ENCODE measurements at regions not wholly inside any gene's neighbourhood (a gene's known extent, or its start where the extent isn't known, plus 50 kb on each side); places are given as distances from the start of the nearest gene placed in this dataset.

DNA sequence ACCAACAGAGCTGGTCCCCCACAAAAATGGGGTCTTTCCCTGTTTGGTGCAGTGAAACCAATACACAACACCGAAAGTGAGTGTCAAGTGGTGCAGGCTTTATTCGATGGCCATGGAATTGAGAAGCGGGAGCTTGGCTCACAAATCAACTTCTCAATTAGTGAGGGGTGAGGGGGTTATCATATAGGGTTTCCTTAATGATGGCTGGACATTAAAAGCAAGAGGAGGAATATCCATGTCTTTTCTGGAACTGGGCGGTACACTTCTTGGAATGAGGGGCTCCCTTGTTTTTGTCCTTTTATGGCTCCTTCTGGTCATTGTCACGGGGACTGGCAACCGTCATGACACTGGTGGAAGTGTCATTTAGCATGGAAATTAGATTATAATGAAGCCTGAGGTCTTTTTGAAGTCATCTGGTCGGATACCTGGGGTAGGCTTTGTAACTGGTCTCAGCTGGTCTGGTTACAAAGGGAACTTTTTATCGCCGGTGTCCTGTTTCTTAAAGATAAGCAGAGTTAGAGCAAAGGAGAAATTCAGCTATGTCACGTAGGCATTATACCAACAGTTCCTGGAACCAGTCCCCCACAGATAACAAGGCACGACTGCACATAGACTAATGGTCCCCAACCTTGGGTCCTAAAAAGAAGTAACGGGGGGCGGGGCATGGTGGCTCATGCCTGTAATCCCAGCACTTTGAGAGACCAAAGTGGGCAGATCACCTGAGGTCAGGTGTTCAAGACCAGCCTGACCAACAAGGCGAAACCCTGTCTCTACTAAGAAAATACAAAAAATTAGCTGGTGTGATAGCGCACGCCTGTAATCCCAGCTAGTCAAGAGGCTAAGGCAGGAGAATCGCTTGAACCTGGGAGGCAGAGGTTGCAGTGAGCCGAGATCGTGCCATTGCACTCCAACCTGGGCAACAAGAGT lies 93.5 kb upstream of the NDUFV2 start:
- TF ChIP-seq, protein P1, sequence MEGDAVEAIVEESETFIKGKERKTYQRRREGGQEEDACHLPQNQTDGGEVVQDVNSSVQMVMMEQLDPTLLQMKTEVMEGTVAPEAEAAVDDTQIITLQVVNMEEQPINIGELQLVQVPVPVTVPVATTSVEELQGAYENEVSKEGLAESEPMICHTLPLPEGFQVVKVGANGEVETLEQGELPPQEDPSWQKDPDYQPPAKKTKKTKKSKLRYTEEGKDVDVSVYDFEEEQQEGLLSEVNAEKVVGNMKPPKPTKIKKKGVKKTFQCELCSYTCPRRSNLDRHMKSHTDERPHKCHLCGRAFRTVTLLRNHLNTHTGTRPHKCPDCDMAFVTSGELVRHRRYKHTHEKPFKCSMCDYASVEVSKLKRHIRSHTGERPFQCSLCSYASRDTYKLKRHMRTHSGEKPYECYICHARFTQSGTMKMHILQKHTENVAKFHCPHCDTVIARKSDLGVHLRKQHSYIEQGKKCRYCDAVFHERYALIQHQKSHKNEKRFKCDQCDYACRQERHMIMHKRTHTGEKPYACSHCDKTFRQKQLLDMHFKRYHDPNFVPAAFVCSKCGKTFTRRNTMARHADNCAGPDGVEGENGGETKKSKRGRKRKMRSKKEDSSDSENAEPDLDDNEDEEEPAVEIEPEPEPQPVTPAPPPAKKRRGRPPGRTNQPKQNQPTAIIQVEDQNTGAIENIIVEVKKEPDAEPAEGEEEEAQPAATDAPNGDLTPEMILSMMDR (IDR thresholded peaks at IDR 0.05; ENCODE audit: low read depth, low read length, poor library complexity, severe bottlenecking): no peak
- TF ChIP-seq EZH2phosphoT487 (IDR thresholded peaks at IDR 0.05; ENCODE audit: borderline replicate concordance, low read length): no peak
